Forelimb muscle (tissue), 1 donor: ENCODE measurements at regions not wholly inside any gene's neighbourhood (a gene's known extent, or its start where the extent isn't known, plus 50 kb on each side); places are given as distances from the start of the nearest gene placed in this dataset.

Experiments
- DNase-seq: peaks from one replicate; pipeline ENCODE4 v3.0.0-alpha.2; 2013; ENCODE audit warnings: low read depth

GRCh38 chr3:182214416-182214815 is 502.7 kb downstream of the SOX2 start:
- DNase-seq: no peak

- no peak for DNase-seq
Measured at GRCh38 chr3:182215881-182216280, 504.2 kb downstream of the SOX2 start.

GRCh38 chr3:182216311-182216970 is 504.7 kb downstream of the SOX2 start:
- DNase-seq: no peak

GRCh38 chr3:182220013-182220412 is 508.3 kb downstream of the SOX2 start:
- no peak for DNase-seq

GRCh38 chr3:182220471-182220870 is 508.7 kb downstream of the SOX2 start:
- no peak for DNase-seq

- no peak for DNase-seq
Measured at GRCh38 chr3:182226995-182227394, 515.3 kb downstream of the SOX2 start.

DNA sequence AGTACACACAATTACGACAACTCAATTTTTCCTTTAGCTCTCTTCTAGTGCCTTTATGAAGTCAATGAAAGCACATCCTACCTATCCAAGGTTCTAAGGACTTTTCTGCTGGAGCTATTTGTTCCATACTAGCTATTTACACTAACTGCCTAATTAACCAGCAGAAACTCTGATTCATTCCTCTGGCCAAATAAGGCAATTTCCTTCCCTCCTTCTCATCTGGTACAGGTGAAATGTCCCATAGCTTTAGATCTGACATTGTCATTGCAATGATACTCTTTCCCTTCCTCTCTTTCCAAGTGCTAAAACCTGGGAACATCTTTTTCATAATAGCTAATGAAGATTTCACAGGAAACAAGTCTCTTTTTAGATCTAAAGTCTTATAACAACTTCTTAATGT is 521.7 kb downstream of the SOX2 start:
- DNase-seq: no peak

- DNase-seq: no peak
Measured at GRCh38 chr3:182233957-182234356, 522.2 kb downstream of the SOX2 start.

DNA sequence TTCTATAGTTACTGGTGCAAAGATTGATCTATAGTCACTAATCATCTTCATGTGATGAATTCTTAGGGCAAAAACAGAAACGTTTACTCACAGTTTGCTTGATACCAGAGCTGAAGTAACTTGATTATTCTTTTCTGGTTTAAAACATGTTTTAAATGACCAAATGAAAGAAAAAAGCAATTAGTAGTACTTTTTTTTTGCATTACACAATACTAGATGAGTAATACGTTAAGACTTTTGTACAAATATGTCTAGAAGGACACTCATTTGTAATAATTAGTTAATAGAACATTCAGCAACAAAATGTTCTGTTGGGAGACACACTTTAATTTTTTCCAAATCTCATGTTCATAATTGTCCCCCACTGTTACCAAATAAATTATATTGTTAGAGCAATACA is 523.2 kb downstream of the SOX2 start:
- DNase-seq: no peak

- DNase-seq: no peak
Measured at GRCh38 chr3:182235504-182235903, 523.8 kb downstream of the SOX2 start.

GRCh38 chr3:182238126-182238525 is 526.4 kb downstream of the SOX2 start:
- DNase-seq: no peak

- no peak for DNase-seq
Measured at GRCh38 chr3:182239316-182239715, 527.6 kb downstream of the SOX2 start.

GRCh38 chr3:182240474-182240873 is 528.7 kb downstream of the SOX2 start:
- DNase-seq: no peak

- no peak for DNase-seq
Measured at GRCh38 chr3:182241196-182241765, 529.6 kb downstream of the SOX2 start.

DNA sequence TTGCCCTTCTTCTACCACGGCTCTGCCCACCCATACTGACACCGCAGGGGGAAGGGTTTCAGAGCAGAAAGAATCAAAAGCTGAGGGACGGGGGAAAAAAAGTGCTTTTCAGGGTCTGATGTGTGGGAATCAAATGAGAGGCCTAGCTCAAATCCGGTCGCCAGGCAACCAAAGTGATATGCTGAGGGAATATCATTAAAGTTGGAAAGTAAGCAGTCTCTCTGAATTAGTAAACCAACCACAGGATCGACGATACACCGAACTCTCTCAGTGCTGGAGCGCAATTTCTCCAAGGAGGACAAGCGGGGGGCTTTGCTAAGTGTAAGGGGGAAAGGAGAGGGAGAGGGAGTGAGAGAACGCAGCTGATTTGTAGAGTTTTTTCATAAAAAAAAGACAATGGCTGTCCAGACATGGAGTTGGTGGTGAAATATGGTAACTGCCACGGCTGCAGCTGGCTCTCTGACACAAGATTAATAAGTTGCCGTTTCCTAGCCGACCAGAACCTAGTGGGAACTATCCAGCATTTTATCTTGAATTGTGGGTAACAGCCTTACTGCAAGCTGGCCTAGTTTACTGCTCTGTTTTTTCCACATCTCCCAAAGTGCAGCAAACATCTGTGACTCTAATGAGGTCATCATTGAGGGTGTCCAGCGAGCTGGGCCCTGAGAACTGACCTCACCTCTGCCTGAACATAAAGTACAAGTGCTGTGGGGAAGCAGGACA is 530.2 kb downstream of the SOX2 start:
- peak; percentile 60 for DNase-seq

GRCh38 chr3:182242489-182242942 is 530.8 kb downstream of the SOX2 start:
- DNase-seq: no peak

- DNase-seq: no peak
Measured at GRCh38 chr3:182243625-182244024, 531.9 kb downstream of the SOX2 start.

GRCh38 chr3:182244222-182244971 is 532.7 kb downstream of the SOX2 start:
- DNase-seq: no peak

DNA sequence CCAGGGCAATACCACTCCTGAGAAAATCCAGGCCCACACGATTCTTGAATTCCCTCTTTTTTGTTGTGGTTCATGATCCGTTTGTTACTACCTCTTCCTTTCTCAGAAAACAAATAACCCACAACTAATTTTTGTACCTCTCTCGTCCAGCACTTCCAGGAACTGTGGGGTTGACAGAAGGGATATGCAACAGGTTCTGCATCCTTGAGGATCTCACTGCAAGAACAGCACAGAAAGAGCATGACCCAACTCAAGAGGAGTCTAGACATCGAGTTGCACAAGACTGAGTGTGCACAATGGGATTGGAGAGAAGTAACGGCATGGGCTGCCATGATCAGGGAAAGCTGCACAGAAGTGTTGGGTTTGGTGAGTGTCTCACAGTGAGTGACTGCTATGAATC is 533.3 kb downstream of the SOX2 start:
- DNase-seq: no peak

GRCh38 chr3:182246870-182247269 is 535.1 kb downstream of the SOX2 start:
- DNase-seq: no peak

- no peak for DNase-seq
Measured at GRCh38 chr3:182248349-182248880, 536.7 kb downstream of the SOX2 start.

DNA sequence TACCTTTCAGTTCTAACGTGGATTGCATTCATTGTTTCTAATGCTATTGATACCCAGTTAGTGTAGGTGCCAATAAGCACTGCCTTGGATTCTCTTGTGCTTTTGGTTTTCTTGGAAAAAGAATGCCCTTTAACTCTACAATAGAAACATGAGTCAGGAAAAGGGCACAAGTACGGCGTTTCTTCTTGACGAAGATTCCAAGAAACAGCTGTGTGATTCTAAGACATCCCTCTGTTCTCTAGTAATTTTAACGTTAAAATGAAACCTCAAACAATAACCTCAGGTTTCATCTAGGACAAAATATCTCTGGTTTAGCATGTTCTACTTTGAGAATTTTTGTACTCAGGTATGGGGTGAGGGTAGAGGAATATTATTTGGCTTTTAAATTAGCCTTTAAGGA is 540.5 kb upstream of the ATP11B start:
- no peak for DNase-seq
